NCI-H146 treated with DMSO at 0.1 percent for 48 hours (cell line): ENCODE measurements at regions not wholly inside any gene's neighbourhood (a gene's known extent, or its start where the extent isn't known, plus 50 kb on each side); places are given as distances from the start of the nearest gene placed in this dataset.

ENCODE experiments used
- DNase-seq: peaks from one replicate; lab custom pipeline; 2025; ENCODE audit not compliant: unreplicated experiment; lab: John Stamatoyannopoulos, UW

DNA sequence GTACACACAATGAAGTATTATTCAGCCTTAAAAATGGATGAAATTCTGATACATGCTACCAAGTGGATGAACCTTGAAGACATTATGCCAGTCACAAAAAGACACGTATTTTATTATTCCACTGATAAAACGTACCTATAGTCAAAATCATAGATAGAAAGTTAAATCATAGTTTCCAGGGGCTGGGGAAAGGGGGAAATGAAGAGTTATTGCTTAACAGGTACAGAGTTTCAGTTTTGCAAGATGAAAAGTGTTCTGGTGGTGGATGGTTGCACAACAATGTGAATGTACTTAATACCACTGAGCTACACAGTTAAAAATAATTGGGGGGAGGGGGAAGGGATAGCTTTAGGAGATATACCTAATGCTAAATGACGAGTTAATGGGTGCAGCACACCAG, 63.5 kb upstream of the FOXN2 start:
- no peak for DNase-seq

DNA sequence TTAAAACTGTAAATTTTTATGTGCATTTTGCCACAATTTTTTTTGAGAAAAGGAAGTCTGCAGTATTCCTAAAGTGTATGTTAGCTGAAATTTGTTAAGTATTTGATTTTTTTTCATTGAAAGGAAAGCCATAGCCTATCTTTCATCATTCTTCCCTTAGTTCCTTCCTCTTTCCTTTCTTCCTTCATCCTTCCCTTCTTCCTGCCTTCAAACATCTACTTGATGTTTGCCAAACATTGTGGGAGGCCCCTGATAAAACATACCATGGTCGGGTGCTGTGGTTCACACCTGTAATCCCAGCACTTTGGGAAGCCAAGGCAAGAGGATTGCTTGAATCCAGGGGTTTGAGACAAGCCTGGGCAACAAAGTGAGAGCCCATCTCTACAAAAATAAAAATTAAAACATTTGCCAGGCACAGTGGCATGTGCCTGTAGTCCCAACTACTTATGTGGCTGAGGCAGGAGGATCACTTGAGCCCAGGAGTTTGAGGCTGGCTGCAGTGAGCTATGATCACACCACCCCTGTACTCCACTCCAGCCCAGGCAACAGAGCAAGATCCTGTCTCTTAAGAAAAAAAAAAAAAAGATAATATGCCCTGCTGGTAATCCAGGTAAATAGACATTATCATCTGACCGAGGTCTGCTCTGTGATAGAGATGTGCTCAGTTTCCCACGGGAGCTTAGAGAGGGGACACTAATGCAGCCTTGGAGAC, 62.9 kb upstream of the FOXN2 start:
- DNase-seq, result no peak

DNA sequence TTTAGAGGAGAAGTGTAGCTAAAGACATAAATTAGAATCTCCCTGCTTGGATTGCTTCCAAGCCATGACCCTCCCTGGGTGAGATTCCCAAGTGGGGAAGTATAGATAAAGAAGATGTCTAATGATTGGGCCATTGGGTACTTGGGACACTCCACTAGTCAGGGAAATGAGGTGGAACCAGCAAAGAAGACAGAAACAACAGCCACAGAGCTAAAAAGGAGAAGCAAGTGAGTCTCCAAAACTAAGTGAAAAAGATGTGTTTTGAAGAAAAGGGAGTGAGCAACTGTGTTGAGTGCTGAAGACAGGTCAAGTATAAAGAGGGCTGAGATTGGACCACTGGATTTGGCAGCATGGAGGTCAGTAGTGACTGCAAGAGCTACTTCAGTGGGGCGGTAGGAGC, 61.2 kb upstream of the FOXN2 start:
- no peak for DNase-seq

DNA sequence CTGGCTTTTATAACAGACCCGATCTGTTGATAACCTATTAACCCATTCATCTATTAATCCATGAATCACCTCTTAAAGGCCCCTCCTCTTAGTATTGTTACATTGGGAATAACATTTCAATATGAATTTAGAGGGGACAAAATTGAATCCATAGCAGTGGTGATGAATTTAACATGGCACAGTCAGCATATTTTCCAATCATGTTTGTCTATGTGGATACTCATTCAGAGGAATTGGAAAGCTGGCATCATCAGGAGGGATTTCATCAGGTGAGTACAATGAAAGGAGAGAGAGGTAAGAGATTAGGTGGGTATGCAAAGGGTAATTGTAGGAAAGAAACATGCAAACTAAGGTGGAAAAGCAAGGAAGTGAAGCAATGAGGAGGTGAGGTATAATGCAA, 59.6 kb upstream of the FOXN2 start:
- no peak for DNase-seq

DNA sequence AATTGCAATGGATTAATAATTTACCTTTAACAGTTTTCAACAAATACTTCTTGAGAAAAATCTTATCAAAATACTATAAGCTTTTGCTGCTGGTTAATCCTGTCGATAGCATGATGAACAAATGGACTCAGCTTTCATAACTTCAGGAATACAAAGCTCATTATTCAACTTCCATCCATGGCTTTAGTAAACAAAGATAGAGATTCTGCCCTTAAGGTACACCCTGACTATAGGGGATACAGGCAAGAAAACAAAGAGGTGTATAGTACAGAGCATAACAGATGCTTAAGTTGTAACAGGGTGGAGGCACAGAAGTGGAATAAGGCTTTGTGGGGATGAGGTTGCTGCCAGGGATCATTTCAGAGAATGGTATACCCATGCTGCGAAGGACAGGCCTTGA, 57.0 kb upstream of the FOXN2 start:
- DNase-seq, result no peak

DNA sequence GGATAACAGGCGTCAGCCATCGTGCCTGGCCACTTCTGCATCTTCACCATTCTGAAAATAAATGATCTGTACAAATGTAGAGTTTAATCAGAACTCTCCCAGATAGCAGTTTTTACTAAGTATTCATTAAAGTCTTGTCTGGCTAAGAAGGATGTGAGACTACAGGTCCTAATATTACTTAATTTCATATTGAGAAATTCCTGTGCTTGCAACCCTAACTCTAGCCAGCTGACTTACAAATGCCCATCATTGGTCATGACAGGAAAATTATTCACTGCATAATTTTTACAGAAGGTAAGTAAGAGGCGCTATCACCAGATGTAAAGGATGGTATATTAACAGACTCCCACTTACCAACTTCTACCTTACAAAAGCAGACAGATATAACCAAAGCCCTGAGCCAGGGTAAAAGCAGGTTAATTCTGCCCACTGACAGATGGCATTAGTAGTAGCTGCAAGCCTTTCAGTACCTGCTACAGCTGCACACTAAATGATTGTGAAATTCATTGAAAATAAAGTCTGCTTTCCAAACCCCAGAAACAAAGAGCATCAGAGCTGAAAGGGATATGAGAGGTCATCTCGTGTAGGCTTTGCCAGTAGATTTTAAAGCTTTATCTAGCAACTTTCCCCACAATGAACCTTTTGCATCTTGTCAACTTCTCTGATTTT, 55.9 kb upstream of the FOXN2 start:
- DNase-seq, result no peak

DNA sequence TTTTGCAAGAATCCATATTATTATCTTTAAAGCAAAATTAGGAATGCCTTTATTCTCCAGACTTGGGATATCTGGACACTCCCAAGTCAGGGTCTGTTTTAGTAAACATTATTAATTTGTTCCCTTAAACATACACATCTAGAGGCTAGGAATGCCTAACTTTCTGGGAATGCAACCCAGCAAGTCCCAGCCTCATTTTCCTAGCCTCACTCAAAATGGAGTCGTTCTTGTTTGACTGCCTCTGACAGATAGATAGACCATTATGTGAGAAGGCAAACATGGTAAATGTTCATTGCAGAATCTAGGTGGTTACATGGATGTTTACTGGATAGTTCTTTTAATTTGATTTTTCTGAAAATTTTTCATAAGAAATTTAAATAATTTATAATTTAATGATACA, 54.7 kb upstream of the FOXN2 start:
- DNase-seq, result no peak

DNA sequence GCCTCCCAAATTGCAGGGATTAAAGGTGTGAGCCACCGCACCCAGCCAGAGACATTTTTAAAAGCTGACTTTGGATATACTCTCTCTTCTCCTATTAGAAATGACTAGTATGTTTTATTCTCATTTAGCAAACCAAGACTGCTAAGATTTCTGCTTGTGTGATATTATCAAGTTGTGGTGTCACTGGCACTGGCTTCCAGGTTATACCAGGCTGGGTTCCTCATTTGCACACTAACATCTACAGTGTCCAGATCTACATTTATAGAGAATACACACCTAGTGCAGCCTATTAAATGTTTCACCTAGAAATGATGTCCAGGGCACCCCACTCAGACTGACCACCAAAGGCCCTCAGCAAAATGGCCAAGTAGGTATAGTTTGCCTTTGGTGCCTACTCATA, 49.9 kb upstream of the FOXN2 start:
- no peak for DNase-seq
